ENCODE measurements at regions not wholly inside any gene's neighbourhood (a gene's known extent, or its start where the extent isn't known, plus 50 kb on each side); places are given as distances from the start of the nearest gene placed in this dataset.

DNA sequence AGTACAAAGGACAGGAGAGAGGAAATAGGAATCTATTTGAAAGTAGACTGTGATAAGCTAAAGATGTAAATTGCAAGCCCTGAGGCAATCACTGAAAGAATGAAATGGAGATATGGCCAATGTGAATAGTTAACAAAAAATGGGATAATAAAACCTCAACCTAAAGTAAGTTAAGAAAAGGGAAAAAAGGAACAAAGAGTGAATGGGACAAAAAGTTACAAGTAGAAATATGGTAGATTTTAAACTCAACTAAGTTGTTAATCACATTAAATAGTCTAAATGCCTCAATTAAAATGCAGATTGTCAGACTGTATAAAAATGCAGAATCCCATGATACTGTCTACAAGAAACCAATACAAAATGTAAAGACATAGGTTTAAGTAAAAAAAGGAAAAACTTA, 165.2 kb upstream of the RBMS1 start:
- no peak overlapping the region for H3K4me3 ChIP-seq (ENCODE audit: low read depth, low read length, poor library complexity, severe bottlenecking)
- no peaks in the 10 kb centered on the region for H3K27me3 ChIP-seq (replicated peaks; ENCODE audit: insufficient read depth, low read depth, low read length, poor library complexity)
- no peak for DNase-seq (ENCODE audit: low spot score)
- BruUV-seq (replicated peaks) = no TSS peak
- no peaks in the 10 kb centered on the region for H3K36me3 ChIP-seq (ENCODE audit: insufficient read depth, low read length, poor library complexity, severe bottlenecking)
- TF ChIP-seq, protein P1, sequence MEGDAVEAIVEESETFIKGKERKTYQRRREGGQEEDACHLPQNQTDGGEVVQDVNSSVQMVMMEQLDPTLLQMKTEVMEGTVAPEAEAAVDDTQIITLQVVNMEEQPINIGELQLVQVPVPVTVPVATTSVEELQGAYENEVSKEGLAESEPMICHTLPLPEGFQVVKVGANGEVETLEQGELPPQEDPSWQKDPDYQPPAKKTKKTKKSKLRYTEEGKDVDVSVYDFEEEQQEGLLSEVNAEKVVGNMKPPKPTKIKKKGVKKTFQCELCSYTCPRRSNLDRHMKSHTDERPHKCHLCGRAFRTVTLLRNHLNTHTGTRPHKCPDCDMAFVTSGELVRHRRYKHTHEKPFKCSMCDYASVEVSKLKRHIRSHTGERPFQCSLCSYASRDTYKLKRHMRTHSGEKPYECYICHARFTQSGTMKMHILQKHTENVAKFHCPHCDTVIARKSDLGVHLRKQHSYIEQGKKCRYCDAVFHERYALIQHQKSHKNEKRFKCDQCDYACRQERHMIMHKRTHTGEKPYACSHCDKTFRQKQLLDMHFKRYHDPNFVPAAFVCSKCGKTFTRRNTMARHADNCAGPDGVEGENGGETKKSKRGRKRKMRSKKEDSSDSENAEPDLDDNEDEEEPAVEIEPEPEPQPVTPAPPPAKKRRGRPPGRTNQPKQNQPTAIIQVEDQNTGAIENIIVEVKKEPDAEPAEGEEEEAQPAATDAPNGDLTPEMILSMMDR (conservative IDR thresholded peaks at IDR 0.05; ENCODE audit: low read depth, low read length) = no peak
- TF ChIP-seq EZH2 (IDR thresholded peaks at IDR 0.05; ENCODE audit: borderline replicate concordance, low read depth, low read length, poor library complexity, severe bottlenecking) = no peak
- intact Hi-C loops (cut with micrococcal nuclease; ENCODE audit: unreplicated experiment) = no loop called here
- ChIA-PET POLR2A (ENCODE audit: low non-redundant PET) (no interaction called here), CTCF (no interaction called here)
- H3K4me1 ChIP-seq (ENCODE audit: insufficient read depth, low read length, poor library complexity, severe bottlenecking) = peaks cover 16% of the 10 kb centered on the region
- H3K27ac ChIP-seq (ENCODE audit: low read depth, low read length, poor library complexity, severe bottlenecking) = no peak overlapping the region
- no peaks in the 10 kb centered on the region for H3K9me3 ChIP-seq (ENCODE audit: low read depth, low read length, poor library complexity, severe bottlenecking)

DNA sequence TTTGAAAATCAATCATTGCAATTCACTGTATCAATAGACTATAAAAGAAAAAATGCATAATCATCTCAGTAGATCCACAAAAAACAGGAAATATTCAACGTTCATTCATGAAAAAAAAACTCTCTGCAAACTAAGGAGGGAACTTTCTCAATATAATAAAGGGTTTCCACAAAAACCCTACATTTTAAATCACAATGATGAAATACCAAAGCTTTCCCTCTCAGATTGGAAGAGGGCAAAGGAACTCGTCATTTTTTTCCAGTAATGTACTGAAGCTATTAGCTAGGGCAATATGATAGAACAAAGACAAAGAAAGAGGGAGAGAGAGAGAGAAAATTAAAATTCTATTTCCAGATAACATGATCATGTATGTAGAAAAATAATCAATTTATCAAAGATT, 167.1 kb upstream of the RBMS1 start:
- H3K27me3 ChIP-seq (replicated peaks; ENCODE audit: insufficient read depth, low read depth, low read length, poor library complexity) = no peaks in the 10 kb centered on the region
- ChIA-PET POLR2A (ENCODE audit: low non-redundant PET) (no interaction called here), CTCF (no interaction called here)
- TF ChIP-seq, protein P1 (conservative IDR thresholded peaks at IDR 0.05; ENCODE audit: low read depth, low read length) = no peak
- TF ChIP-seq EZH2 (IDR thresholded peaks at IDR 0.05; ENCODE audit: borderline replicate concordance, low read depth, low read length, poor library complexity, severe bottlenecking) = no peak
- H3K9me3 ChIP-seq (ENCODE audit: low read depth, low read length, poor library complexity, severe bottlenecking) = no peaks in the 10 kb centered on the region
- H3K4me1 ChIP-seq (ENCODE audit: insufficient read depth, low read length, poor library complexity, severe bottlenecking) = peaks cover 16% of the 10 kb centered on the region
- BruUV-seq (replicated peaks) = no TSS peak
- H3K27ac ChIP-seq (ENCODE audit: low read depth, low read length, poor library complexity, severe bottlenecking) = no peak overlapping the region
- no peak for DNase-seq (ENCODE audit: low spot score)
- H3K4me3 ChIP-seq (ENCODE audit: low read depth, low read length, poor library complexity, severe bottlenecking) = no peak overlapping the region
- intact Hi-C loops (cut with micrococcal nuclease; ENCODE audit: unreplicated experiment) = no loop called here
- H3K36me3 ChIP-seq (ENCODE audit: insufficient read depth, low read length, poor library complexity, severe bottlenecking) = no peaks in the 10 kb centered on the region

DNA sequence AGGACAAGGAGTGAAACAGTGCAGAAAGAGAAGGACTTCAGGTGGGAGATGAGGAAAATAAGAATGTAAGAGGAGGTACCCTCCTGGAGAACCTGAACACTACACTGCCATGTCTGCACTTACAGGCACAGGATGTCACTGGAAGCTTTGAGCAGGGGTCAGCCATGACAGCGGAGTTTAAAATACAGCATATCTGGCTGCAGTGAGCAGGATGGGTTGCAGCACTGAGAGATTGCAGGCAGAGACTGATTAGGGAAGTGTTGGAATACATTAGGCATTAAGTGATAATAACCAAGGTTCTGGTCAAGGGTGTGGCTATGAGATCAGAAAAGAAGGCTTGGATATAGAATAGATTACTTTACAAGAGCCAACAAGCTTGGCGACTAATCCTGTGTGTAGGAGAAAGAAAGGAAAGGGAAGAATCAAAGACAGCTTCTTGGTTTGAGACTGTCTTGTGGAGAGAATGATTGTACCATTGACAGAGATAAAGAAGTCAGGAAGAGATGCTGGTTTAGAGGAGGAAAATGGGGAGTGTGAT, 171.1 kb upstream of the RBMS1 start:
- H3K4me1 ChIP-seq (ENCODE audit: insufficient read depth, low read length, poor library complexity, severe bottlenecking) = peaks cover 8% of the 10 kb centered on the region
- ChIA-PET CTCF (no interaction called here), POLR2A (ENCODE audit: low non-redundant PET) (no interaction called here)
- no peak for TF ChIP-seq EZH2 (IDR thresholded peaks at IDR 0.05; ENCODE audit: borderline replicate concordance, low read depth, low read length, poor library complexity, severe bottlenecking)
- TF ChIP-seq, protein P1 (conservative IDR thresholded peaks at IDR 0.05; ENCODE audit: low read depth, low read length) = no peak
- no peaks in the 10 kb centered on the region for H3K36me3 ChIP-seq (ENCODE audit: insufficient read depth, low read length, poor library complexity, severe bottlenecking)
- H3K27me3 ChIP-seq (replicated peaks; ENCODE audit: insufficient read depth, low read depth, low read length, poor library complexity) = no peaks in the 10 kb centered on the region
- intact Hi-C loops (cut with micrococcal nuclease; ENCODE audit: unreplicated experiment) = no loop called here
- H3K9me3 ChIP-seq (ENCODE audit: low read depth, low read length, poor library complexity, severe bottlenecking) = no peaks in the 10 kb centered on the region
- no peak overlapping the region for H3K27ac ChIP-seq (ENCODE audit: low read depth, low read length, poor library complexity, severe bottlenecking)
- no TSS peak for BruUV-seq (replicated peaks)
- DNase-seq (ENCODE audit: low spot score) = no peak
- H3K4me3 ChIP-seq (ENCODE audit: low read depth, low read length, poor library complexity, severe bottlenecking) = no peak overlapping the region
